ENCODE measurements at regions not wholly inside any gene's neighbourhood (a gene's known extent, or its start where the extent isn't known, plus 50 kb on each side); places are given as distances from the start of the nearest gene placed in this dataset.

GRCh38 chr3:106275592-106275991 lies 406.8 kb upstream of the CBLB start:
- 56% methylated on average over 5 of the region's 5 CpGs for WGBS
- Histone ChIP-seq H3K9me3 (ENCODE audit: control insufficient read depth in 4 of 4, low read length in 3 of 4) (peaks cover 0 to 2% (median 0%) of the 10 kb centered on the region in 4 donors), H3K9ac (ENCODE audit: low read depth in 1 of 2, low read length in 2 of 2) (no peak overlapping the region), H3K4me3 (ENCODE audit: low read depth in 1 of 3, low read length in 3 of 3) (no peak overlapping the region), H3K4me1 (ENCODE audit: control insufficient read depth in 4 of 4, insufficient read depth in 4 of 4, low read length in 3 of 4) (no peaks in the 10 kb centered on the region), H3K27me3 (ENCODE audit: control insufficient read depth in 4 of 4, insufficient read depth in 4 of 4, low read length in 3 of 4) (peaks cover 0 to 4% (median 0%) of the 10 kb centered on the region in 4 donors), H3K27ac (ENCODE audit: low read depth in 1 of 2, low read length in 2 of 2) (no peak overlapping the region), H3K36me3 (ENCODE audit: control insufficient read depth in 4 of 4, insufficient read depth in 3 of 4, low read depth in 1 of 4, low read length in 3 of 4) (no peaks in the 10 kb centered on the region)
- no peak for DNase-seq (ENCODE audit: low spot score)
- TF ChIP-seq, protein P1, sequence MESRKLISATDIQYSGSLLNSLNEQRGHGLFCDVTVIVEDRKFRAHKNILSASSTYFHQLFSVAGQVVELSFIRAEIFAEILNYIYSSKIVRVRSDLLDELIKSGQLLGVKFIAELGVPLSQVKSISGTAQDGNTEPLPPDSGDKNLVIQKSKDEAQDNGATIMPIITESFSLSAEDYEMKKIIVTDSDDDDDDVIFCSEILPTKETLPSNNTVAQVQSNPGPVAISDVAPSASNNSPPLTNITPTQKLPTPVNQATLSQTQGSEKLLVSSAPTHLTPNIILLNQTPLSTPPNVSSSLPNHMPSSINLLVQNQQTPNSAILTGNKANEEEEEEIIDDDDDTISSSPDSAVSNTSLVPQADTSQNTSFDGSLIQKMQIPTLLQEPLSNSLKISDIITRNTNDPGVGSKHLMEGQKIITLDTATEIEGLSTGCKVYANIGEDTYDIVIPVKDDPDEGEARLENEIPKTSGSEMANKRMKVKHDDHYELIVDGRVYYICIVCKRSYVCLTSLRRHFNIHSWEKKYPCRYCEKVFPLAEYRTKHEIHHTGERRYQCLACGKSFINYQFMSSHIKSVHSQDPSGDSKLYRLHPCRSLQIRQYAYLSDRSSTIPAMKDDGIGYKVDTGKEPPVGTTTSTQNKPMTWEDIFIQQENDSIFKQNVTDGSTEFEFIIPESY (IDR thresholded peaks at IDR 0.05), result no peak
- TF ChIP-seq FOXA1 (IDR thresholded peaks at IDR 0.05) (no peak), FOXA2 (IDR thresholded peaks at IDR 0.05) (no peak), NR2F2 (IDR thresholded peaks at IDR 0.05) (no peak), EGR1 (IDR thresholded peaks at IDR 0.05; ENCODE audit: low read depth in 2 of 2) (no peak), JUND (IDR thresholded peaks at IDR 0.05) (no peak), HNF4G (IDR thresholded peaks at IDR 0.05) (no peak), YY1 (IDR thresholded peaks at IDR 0.05) (no peak), ATF3 (IDR thresholded peaks at IDR 0.05) (no peak), RAD21 (IDR thresholded peaks at IDR 0.05) (no peak), GABPA (IDR thresholded peaks at IDR 0.05 in 1 of 2, conservative IDR thresholded peaks at IDR 0.05 in 1 of 2) (no peak), CTCF (IDR thresholded peaks at IDR 0.05; ENCODE audit: low read depth, low read length, missing input control) (no peak), SP1 (IDR thresholded peaks at IDR 0.05) (no peak)
- TF ChIP-seq, protein P2, sequence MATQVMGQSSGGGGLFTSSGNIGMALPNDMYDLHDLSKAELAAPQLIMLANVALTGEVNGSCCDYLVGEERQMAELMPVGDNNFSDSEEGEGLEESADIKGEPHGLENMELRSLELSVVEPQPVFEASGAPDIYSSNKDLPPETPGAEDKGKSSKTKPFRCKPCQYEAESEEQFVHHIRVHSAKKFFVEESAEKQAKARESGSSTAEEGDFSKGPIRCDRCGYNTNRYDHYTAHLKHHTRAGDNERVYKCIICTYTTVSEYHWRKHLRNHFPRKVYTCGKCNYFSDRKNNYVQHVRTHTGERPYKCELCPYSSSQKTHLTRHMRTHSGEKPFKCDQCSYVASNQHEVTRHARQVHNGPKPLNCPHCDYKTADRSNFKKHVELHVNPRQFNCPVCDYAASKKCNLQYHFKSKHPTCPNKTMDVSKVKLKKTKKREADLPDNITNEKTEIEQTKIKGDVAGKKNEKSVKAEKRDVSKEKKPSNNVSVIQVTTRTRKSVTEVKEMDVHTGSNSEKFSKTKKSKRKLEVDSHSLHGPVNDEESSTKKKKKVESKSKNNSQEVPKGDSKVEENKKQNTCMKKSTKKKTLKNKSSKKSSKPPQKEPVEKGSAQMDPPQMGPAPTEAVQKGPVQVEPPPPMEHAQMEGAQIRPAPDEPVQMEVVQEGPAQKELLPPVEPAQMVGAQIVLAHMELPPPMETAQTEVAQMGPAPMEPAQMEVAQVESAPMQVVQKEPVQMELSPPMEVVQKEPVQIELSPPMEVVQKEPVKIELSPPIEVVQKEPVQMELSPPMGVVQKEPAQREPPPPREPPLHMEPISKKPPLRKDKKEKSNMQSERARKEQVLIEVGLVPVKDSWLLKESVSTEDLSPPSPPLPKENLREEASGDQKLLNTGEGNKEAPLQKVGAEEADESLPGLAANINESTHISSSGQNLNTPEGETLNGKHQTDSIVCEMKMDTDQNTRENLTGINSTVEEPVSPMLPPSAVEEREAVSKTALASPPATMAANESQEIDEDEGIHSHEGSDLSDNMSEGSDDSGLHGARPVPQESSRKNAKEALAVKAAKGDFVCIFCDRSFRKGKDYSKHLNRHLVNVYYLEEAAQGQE (IDR thresholded peaks at IDR 0.05), result no peak

DNA sequence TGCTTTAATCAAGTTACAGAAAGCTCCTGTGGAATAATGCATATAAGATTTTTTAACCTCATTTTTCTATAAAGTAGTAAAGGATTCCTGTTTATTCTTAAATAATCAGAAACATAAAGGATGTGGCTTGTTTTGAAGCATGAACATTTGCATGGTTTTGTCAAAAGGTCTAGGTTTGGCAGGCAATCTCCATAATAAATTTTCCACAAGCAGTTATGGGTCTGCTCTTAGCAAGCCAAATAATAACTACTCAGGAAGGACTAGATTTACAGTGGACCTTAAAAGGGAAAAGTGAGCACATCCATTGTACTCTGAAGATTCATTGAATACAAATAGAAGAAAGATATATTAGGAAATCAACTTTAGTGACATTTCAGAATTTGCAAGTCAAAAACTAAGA lies 407.3 kb upstream of the CBLB start:
- Histone ChIP-seq H3K27me3 (ENCODE audit: control insufficient read depth in 4 of 4, insufficient read depth in 4 of 4, low read length in 3 of 4) (peaks cover 0 to 4% (median 0%) of the 10 kb centered on the region in 4 donors), H3K4me1 (ENCODE audit: control insufficient read depth in 4 of 4, insufficient read depth in 4 of 4, low read length in 3 of 4) (no peaks in the 10 kb centered on the region), H3K9ac (ENCODE audit: low read depth in 1 of 2, low read length in 2 of 2) (no peak overlapping the region), H3K9me3 (ENCODE audit: control insufficient read depth in 4 of 4, low read length in 3 of 4) (peaks cover 0 to 2% (median 0%) of the 10 kb centered on the region in 4 donors), H3K27ac (ENCODE audit: low read depth in 1 of 2, low read length in 2 of 2) (no peak overlapping the region), H3K36me3 (ENCODE audit: control insufficient read depth in 4 of 4, insufficient read depth in 3 of 4, low read depth in 1 of 4, low read length in 3 of 4) (no peaks in the 10 kb centered on the region), H3K4me3 (ENCODE audit: low read depth in 1 of 3, low read length in 3 of 3) (no peak overlapping the region)
- DNase-seq (ENCODE audit: low spot score), result no peak
- no peak for TF ChIP-seq RAD21 (IDR thresholded peaks at IDR 0.05)
- no peak for TF ChIP-seq ATF3 (IDR thresholded peaks at IDR 0.05)
- TF ChIP-seq CTCF (IDR thresholded peaks at IDR 0.05; ENCODE audit: low read depth, low read length, missing input control), result no peak
- no peak for TF ChIP-seq EGR1 (IDR thresholded peaks at IDR 0.05; ENCODE audit: low read depth in 2 of 2)
- no peak for TF ChIP-seq FOXA2 (IDR thresholded peaks at IDR 0.05)
- TF ChIP-seq YY1 (IDR thresholded peaks at IDR 0.05), result no peak
- TF ChIP-seq SP1 (IDR thresholded peaks at IDR 0.05), result no peak
- TF ChIP-seq, protein P2 (IDR thresholded peaks at IDR 0.05), result no peak
- no peak for TF ChIP-seq GABPA (IDR thresholded peaks at IDR 0.05 in 1 of 2, conservative IDR thresholded peaks at IDR 0.05 in 1 of 2)
- no peak for TF ChIP-seq HNF4G (IDR thresholded peaks at IDR 0.05)
- no peak for TF ChIP-seq TAF1 (conservative IDR thresholded peaks at IDR 0.05)
- no peak for TF ChIP-seq NR2F2 (IDR thresholded peaks at IDR 0.05)

Measured in liver (tissue), 8 donors.